ENCODE measurements at regions not wholly inside any gene's neighbourhood (a gene's known extent, or its start where the extent isn't known, plus 50 kb on each side); places are given as distances from the start of the nearest gene placed in this dataset.

DNA sequence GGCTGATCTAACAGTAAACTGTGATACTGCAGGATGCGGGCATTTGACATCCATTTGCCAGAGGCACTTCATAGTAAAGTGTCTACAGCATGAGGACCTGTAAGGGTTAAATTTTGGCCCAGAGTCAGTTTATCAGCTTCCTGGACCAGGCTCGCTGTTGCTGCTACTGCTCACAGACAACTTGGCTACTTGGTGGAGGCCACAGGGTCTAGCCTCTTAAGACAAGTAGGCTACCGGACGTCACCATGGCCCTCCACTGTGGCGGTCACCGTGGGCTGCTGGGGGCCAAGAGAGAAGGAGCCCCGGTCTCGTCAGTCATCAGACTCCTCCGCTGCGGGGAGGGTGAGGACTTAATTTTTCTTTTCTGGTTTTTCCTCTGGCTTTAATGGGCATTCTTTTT is 117.3 kb upstream of the PZP start:
- H3K79me2 ChIP-seq (replicated peaks; ENCODE audit: insufficient read depth, low read length), result no peaks in the 10 kb centered on the region

DNA sequence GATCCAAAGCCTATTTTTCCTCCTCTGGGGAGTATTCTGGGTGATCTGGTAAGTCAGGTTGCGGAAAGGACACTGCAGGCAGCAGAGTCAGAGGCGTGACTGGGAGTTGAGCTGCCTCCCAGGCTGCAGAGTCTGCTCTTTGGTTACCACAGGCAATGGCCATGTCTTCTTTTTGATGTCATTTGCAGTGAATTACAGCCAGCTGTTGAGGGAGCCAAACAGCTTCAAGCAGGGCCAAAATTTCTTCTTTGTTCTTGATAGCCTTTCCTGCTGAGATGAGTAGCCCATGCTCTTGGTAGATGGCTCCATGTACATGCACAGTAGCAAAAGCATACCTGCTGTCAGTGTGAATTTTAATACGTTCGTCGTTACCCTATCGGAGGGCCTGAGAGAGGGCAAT is 116.6 kb upstream of the PZP start:
- TF ChIP-seq EP300 (conservative IDR thresholded peaks at IDR 0.05; ENCODE audit: poor library complexity, severe bottlenecking), result no peak
- no peak for TF ChIP-seq RAD21 (conservative IDR thresholded peaks at IDR 0.05)
- no peak for TF ChIP-seq MXI1 (conservative IDR thresholded peaks at IDR 0.05; ENCODE audit: poor library complexity, severe bottlenecking)
- no peak for TF ChIP-seq SMC3 (conservative IDR thresholded peaks at IDR 0.05; ENCODE audit: poor library complexity)
- no peak for TF ChIP-seq REST (IDR thresholded peaks at IDR 0.05; ENCODE audit: borderline replicate concordance)
- no peak for TF ChIP-seq POLR2AphosphoS5 (IDR thresholded peaks at IDR 0.05)
- no peak for TF ChIP-seq TAF1 (IDR thresholded peaks at IDR 0.05; ENCODE audit: low read depth)
- no peak for TF ChIP-seq EZH2 (IDR thresholded peaks at IDR 0.05; ENCODE audit: borderline replicate concordance, insufficient read depth, low read length, poor library complexity, severe bottlenecking)
- TF ChIP-seq, protein P1, sequence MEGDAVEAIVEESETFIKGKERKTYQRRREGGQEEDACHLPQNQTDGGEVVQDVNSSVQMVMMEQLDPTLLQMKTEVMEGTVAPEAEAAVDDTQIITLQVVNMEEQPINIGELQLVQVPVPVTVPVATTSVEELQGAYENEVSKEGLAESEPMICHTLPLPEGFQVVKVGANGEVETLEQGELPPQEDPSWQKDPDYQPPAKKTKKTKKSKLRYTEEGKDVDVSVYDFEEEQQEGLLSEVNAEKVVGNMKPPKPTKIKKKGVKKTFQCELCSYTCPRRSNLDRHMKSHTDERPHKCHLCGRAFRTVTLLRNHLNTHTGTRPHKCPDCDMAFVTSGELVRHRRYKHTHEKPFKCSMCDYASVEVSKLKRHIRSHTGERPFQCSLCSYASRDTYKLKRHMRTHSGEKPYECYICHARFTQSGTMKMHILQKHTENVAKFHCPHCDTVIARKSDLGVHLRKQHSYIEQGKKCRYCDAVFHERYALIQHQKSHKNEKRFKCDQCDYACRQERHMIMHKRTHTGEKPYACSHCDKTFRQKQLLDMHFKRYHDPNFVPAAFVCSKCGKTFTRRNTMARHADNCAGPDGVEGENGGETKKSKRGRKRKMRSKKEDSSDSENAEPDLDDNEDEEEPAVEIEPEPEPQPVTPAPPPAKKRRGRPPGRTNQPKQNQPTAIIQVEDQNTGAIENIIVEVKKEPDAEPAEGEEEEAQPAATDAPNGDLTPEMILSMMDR (IDR thresholded peaks at IDR 0.05; ENCODE audit: poor library complexity, severe bottlenecking), result no peak
- H3K9me2 ChIP-seq (ENCODE audit: insufficient read depth, low read length), result no peaks in the 10 kb centered on the region
- no peaks in the 10 kb centered on the region for H3K27me3 ChIP-seq (ENCODE audit: insufficient read depth, low read depth, low read length)
- no peaks in the 10 kb centered on the region for H3K36me3 ChIP-seq (ENCODE audit: insufficient read depth, low read length)
- H2AFZ ChIP-seq (ENCODE audit: low read depth, low read length), result no peak overlapping the region
- H3K9ac ChIP-seq (ENCODE audit: low read length), result no peak overlapping the region
- no peak overlapping the region for H3K27ac ChIP-seq (ENCODE audit: low read length)
- H3F3A ChIP-seq (ENCODE audit: insufficient read depth, low read length, poor library complexity, severe bottlenecking), result no peaks in the 10 kb centered on the region
- H3K9me3 ChIP-seq (ENCODE audit: low read length), result no peaks in the 10 kb centered on the region
- no peaks in the 10 kb centered on the region for H4K20me1 ChIP-seq (ENCODE audit: insufficient read depth)
- H3K4me2 ChIP-seq (ENCODE audit: low read length), result no peak overlapping the region
- no peaks in the 10 kb centered on the region for H3K79me2 ChIP-seq (replicated peaks; ENCODE audit: insufficient read depth, low read length)
- no peak overlapping the region for H3K4me3 ChIP-seq (ENCODE audit: low read length)

More for the DNA sequence above, 117.3 kb upstream of the PZP start:
- Histone ChIP-seq H3K4me3 (ENCODE audit: low read length) (no peak overlapping the region), H3K27me3 (ENCODE audit: insufficient read depth, low read depth, low read length) (no peaks in the 10 kb centered on the region), H4K20me1 (ENCODE audit: insufficient read depth) (no peaks in the 10 kb centered on the region), H3F3A (ENCODE audit: insufficient read depth, low read length, poor library complexity, severe bottlenecking) (no peaks in the 10 kb centered on the region), H3K4me2 (ENCODE audit: low read length) (no peak overlapping the region), H3K9ac (ENCODE audit: low read length) (no peak overlapping the region), H3K27ac (ENCODE audit: low read length) (no peak overlapping the region), H2AFZ (ENCODE audit: low read depth, low read length) (no peak overlapping the region), H3K9me2 (ENCODE audit: insufficient read depth, low read length) (no peaks in the 10 kb centered on the region), H3K36me3 (ENCODE audit: insufficient read depth, low read length) (no peaks in the 10 kb centered on the region), H3K9me3 (ENCODE audit: low read length) (no peaks in the 10 kb centered on the region)
- TF ChIP-seq EZH2 (IDR thresholded peaks at IDR 0.05; ENCODE audit: borderline replicate concordance, insufficient read depth, low read length, poor library complexity, severe bottlenecking) (no peak), SMC3 (conservative IDR thresholded peaks at IDR 0.05; ENCODE audit: poor library complexity) (no peak), TAF1 (IDR thresholded peaks at IDR 0.05; ENCODE audit: low read depth) (no peak), MXI1 (conservative IDR thresholded peaks at IDR 0.05; ENCODE audit: poor library complexity, severe bottlenecking) (no peak), POLR2AphosphoS5 (IDR thresholded peaks at IDR 0.05) (no peak), RAD21 (conservative IDR thresholded peaks at IDR 0.05) (no peak), EP300 (conservative IDR thresholded peaks at IDR 0.05; ENCODE audit: poor library complexity, severe bottlenecking) (no peak), REST (IDR thresholded peaks at IDR 0.05; ENCODE audit: borderline replicate concordance) (no peak)
- TF ChIP-seq, protein P1 (IDR thresholded peaks at IDR 0.05; ENCODE audit: poor library complexity, severe bottlenecking), result no peak
